AML-193 (cell line): ENCODE measurements at regions not wholly inside any gene's neighbourhood (a gene's known extent, or its start where the extent isn't known, plus 50 kb on each side); places are given as distances from the start of the nearest gene placed in this dataset.

Experiments
- DNase-seq, 2 experiments: peaks; one replicate each; lab custom pipeline; 2025; lab: John Stamatoyannopoulos, UW

- no peak for DNase-seq
Observed at GRCh38 chr11:79747406-79747805, 306.6 kb upstream of the TENM4 start.

GRCh38 chr11:79744941-79745340 is 304.1 kb upstream of the TENM4 start:
- DNase-seq, result no peak

GRCh38 chr11:79742176-79742575 is 301.3 kb upstream of the TENM4 start:
- no peak for DNase-seq

GRCh38 chr11:79739591-79739990 is 298.8 kb upstream of the TENM4 start:
- no peak for DNase-seq

GRCh38 chr11:79727221-79727620 is 286.4 kb upstream of the TENM4 start:
- no peak for DNase-seq

GRCh38 chr11:79720115-79720514 is 279.3 kb upstream of the TENM4 start:
- no peak for DNase-seq

GRCh38 chr11:79708319-79708932 is 267.6 kb upstream of the TENM4 start:
- DNase-seq, result peak; percentile 39 to 47

GRCh38 chr11:79705648-79706047 is 264.8 kb upstream of the TENM4 start:
- no peak for DNase-seq

- no peak for DNase-seq
Observed at GRCh38 chr11:79702303-79702702, 261.5 kb upstream of the TENM4 start.

- no peak for DNase-seq
Observed at GRCh38 chr11:79699246-79699645, 258.4 kb upstream of the TENM4 start.

GRCh38 chr11:79697905-79698304 is 257.1 kb upstream of the TENM4 start:
- DNase-seq, result no peak

GRCh38 chr11:79694368-79694767 is 253.5 kb upstream of the TENM4 start:
- no peak for DNase-seq

- no peak for DNase-seq
Observed at GRCh38 chr11:79691445-79691844, 250.6 kb upstream of the TENM4 start.

- DNase-seq, result no peak
Observed at GRCh38 chr11:79686703-79687419, 246.0 kb upstream of the TENM4 start.

GRCh38 chr11:79683930-79684329 is 243.1 kb upstream of the TENM4 start:
- no peak for DNase-seq

- DNase-seq, result no peak
Observed at GRCh38 chr11:79678780-79679452, 238.1 kb upstream of the TENM4 start.

- no peak for DNase-seq
Observed at GRCh38 chr11:79676396-79676795, 235.6 kb upstream of the TENM4 start.

GRCh38 chr11:79675081-79675480 is 234.3 kb upstream of the TENM4 start:
- no peak for DNase-seq

- DNase-seq, result no peak
Observed at GRCh38 chr11:79672786-79673185, 232.0 kb upstream of the TENM4 start.

- no peak for DNase-seq
Observed at GRCh38 chr11:79671401-79671800, 230.6 kb upstream of the TENM4 start.

- DNase-seq, result no peak
Observed at GRCh38 chr11:79670882-79671281, 230.1 kb upstream of the TENM4 start.

- no peak for DNase-seq
Observed at GRCh38 chr11:79668575-79668974, 227.7 kb upstream of the TENM4 start.

GRCh38 chr11:79667380-79667779 is 226.6 kb upstream of the TENM4 start:
- DNase-seq, result no peak
